A172 (cell line): ENCODE measurements at regions not wholly inside any gene's neighbourhood (a gene's known extent, or its start where the extent isn't known, plus 50 kb on each side); places are given as distances from the start of the nearest gene placed in this dataset.

Source experiments
- DNase-seq: peaks from one replicate; pipeline ENCODE4 v3.0.0-alpha.2; 2015; ENCODE audit warnings: low spot score

GRCh38 chr10:120960725-120961124 is 109.6 kb downstream of the WDR11 start:
- DNase-seq: no peak

DNA sequence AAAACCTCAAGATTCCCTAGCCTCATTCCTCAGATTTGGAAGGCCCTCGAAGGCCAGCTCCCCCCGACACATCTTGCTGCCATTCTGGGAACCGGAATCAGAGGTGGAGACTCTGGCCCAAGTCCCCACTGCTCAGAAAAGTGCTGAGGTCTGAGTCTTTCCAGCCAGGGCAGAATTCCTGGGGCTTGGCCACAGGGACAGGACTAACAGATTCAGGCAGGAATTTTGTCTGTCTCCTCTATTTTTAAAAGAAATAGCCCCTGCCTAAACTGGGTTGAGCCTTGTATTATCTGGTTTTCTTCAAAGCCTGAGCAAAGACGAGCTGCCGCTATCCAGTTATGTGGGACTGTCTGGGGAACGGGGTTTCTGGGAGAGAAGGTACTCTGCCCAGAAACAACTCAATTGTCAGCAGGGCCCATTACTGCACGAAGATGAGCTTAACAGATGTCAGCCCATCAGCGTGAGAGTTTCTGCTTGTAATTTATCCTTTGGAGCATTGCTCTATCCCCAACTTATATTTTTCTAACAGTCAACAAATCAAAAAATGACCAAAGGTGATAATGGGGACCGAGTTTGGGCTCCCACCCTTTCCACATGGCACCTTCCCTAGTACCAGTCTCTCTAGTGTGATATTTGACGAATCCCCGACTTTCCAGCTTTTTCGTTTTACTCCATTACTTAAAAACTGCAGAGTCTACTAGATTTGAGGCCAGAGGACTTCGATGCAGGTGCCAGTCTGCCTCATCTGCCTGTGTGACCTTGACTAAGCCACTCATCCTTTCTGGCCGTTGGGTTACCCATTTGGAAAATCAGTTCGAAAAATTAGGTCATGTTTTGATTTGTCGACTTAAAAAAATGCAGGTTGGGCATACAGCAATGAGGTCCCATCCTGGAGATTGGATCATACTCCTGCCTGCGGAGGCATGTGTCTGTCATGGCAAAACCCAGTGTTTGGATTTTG is 110.9 kb downstream of the WDR11 start:
- DNase-seq: no peak

DNA sequence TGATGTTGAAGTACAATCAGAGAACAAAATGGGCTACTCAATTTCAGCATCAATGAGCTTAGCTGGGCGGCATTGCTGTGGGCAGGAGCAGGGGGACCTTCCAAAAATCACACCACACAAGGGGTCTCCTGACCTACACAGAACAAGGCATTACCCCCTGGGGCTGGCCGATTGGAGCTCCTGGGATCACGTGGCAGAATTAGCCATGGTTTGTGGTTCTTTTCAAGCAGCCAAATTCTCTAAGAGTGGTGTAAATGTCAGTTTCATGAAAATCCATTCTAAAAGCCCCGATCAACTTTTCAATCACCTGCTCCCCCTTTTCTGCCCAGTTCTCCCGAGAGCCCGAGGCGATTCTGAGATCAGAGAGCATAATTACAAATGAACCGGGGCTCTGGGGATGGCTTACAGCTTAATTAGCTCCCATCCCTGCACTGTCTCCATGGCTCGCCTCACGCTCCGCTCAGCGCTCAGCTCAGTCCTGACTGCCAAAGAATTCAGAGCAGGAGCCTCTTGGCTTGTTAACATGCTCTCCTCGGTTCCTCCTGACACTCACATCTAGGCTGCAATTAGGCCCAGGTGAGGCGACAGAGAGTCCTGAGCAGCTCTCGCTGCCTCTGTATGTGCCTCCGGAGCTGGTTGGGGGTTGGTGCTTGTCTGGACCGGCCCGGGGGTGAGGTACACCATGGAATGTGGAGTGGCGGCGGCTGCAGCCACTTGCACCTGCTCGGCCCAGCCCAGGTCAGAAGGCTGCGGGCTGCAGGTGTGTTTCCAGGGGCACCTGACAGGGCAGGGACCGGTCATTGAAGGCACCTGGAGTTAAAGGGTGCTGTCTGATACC is 111.8 kb downstream of the WDR11 start:
- DNase-seq: no peak

GRCh38 chr10:120963594-120964220 is 112.5 kb downstream of the WDR11 start:
- no peak for DNase-seq

DNA sequence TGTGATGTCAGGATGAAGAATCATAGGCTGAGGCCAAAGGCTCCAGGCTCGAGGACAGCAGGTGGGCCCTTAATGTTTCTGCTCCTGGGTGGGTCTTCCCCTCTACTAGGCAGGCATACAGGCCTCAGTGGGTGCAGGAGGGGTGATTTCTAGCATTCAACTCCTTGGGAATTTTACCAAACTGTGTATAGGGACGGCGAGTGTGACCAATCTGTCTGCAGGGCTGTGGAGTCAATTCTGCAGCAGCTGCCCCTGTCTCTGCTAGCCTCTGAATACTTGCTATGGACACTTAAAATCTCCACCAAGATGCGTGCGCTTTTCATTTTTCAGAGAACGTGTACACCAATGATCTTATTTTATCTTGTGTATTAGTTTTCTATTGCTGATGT is 115.5 kb downstream of the WDR11 start:
- DNase-seq: no peak

DNA sequence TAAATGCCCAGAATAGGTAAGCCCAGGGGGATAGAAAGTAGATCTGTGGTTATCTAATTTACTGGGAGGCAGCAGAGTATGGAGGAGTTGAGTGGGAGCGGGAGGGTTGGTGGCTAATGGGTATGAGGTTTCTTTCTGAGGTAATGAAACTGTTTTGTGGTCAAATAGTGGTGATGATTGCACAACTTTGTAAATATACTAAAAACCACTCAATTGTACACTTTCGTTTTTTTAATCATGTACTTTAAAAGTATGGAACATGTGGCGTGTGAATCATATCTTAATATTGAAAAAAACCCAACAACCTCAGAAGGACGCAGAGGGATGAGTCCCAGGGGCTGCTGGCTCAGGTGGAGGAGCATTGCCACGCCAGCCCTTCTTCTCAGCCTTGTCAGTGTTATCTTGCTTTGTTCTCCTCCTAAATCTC is 118.1 kb downstream of the WDR11 start:
- DNase-seq: no peak

- no peak for DNase-seq
Measured at GRCh38 chr10:120970595-120971529, 119.7 kb downstream of the WDR11 start.

GRCh38 chr10:120971671-120972070 is 120.5 kb downstream of the WDR11 start:
- DNase-seq: no peak

DNA sequence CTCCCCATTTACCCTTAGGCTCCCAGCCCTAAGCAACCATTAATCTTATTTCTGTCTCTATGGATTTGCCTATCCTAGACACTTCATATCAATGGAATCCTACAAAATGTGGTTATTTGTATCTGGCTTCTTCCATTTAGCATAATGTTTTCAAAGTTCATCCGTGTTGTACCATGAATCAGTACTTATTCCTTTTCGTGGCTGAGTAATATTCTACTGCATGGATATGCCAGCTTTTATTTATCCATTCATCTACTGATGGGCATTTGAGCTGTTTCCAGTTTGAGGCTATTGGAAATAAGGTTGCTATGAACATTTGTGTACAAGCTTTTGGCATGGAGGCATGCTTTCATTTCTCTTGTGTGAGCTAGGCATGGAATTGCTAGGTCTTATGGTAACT is 121.1 kb downstream of the WDR11 start:
- no peak for DNase-seq

- no peak for DNase-seq
Measured at GRCh38 chr10:120975072-120975867, 124.1 kb downstream of the WDR11 start.

DNA sequence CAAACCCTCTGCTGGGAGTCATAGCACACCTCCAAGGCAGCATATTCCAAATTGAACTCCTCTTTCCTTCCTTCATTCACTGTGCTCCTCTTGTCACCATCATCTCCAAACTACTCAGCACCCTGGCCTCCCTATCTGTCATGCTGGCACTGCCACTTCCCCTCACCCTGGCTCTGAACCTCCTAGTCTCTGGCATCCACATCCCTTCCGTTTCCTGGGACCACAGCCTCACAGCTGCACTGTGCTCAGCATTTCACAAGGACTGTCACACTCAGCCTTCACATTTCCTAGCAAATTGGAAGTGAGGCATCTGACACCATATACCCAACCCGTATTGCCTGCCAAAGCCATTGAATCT is 124.7 kb downstream of the WDR11 start:
- no peak for DNase-seq

DNA sequence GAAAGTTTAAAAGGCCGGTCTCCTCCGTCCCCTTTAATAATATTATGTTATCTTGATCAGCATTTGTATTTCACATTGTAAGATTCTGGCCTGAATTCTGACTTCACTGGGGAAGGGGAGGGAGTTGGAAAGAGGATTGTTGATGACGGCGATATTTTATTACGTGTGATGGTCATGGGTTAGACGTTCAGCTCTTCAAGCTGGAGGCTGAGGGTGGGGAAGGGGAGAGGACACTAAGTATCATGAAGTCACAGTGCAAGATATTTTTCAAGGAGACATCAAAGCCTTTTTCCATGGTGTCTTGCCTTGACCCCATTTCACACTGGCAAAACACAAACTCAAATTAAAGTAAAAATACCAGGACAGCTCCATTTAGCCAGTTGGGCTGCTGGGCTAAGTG is 126.7 kb downstream of the WDR11 start:
- DNase-seq: no peak

- peak; percentile 1 for DNase-seq
Measured at GRCh38 chr10:120978589-120979252, 127.6 kb downstream of the WDR11 start.

DNA sequence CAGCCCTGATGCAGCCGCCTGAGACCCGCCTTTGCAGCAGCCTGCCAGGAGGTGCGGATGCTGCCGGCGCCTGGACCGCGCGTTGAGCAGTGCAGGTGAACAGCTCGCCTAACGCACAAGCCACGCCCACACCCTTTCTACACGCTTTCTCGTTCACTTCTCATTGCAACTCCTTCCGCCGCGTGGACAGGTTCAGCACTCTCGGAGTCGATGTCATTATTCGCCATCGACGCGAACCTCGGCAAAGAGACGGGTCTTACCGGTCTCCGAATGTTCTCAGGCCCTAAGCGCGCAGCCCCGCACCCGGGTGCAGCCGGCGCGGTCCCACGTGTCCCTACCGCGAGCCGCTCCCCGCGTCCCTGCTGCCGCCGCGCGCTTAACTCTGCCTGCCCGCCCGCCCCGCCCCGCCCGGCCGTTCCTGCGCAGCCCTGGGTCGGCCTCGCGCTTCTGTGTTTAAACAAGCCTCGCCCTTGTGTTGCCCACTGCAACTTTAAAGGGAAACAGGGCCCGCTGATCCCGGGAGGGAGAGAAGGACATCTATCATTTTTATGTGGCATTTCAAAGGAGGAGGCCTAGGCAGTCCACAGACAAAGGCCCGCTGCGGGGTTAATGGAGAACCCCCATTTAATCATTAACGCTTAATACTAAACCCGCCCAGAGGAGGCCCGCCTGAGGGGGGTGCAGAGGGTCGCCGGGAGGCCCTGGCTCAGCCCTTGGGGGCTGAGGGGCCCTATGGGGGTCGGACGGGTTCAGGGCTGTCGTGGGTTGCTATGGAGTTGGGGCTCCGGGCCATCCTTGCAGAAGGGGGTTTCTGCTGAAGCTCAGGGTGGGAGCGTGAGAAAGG is 128.5 kb downstream of the WDR11 start:
- no peak for DNase-seq

GRCh38 chr10:120980279-120981255 is 129.4 kb downstream of the WDR11 start:
- DNase-seq: no peak

DNA sequence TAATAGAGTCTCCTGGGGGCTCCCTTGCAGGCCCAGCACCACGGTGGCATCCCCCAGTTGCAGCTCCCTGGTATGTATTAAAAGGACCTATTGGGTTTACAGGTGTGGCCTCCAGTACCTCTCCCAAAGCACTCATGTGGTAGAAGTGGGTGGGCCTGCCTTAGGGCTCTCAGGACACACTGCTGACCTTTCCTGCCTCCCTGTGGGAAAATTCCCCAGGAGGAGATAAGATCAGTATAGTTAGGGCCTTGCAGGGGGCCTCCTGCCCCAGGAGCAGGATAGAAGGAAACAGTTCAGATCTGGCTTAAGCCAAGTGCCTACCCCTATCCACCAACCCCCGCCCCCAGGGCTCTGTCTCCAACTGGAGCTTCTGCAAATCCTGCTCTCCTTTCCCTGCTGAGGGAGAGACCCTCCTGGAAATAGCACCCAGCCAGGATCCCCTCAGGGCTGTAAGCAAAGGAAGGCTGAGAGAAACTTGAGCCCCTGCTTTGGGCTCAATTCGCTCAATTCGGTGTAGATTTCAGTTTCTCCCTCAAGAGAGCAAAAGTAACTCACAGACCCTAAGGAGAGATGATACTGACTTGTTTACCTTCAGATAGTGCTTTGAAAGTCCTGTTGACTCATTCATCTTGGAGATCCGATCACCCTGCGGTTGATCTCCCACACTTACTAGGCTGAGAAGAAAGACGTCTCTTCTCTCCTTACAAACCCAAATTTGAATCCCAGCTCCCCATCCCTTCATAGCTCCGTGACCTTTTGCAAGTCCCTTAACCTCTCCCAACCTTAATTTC is 130.6 kb downstream of the WDR11 start:
- DNase-seq: no peak

- no peak for DNase-seq
Measured at GRCh38 chr10:120982507-120982906, 131.3 kb downstream of the WDR11 start.
